ENCODE measurements at regions not wholly inside any gene's neighbourhood (a gene's known extent, or its start where the extent isn't known, plus 50 kb on each side); places are given as distances from the start of the nearest gene placed in this dataset.

GRCh38 chr1:101178688-101179491, 57.9 kb upstream of the S1PR1 start:
- ATAC-seq, result no peak
- Histone ChIP-seq H3K27me3 (no peaks in the 10 kb centered on the region), H3K36me3 (no peaks in the 10 kb centered on the region), H3K4me3 (no peak overlapping the region), H3K27ac (peak overlapping the region in 1 of 10 donors; percentile 59), H3K9me3 (no peaks in the 10 kb centered on the region), H3K4me1 (peaks cover 0 to 42% (median 14%) of the 10 kb centered on the region in 9 donors)
- TF ChIP-seq, protein P1, sequence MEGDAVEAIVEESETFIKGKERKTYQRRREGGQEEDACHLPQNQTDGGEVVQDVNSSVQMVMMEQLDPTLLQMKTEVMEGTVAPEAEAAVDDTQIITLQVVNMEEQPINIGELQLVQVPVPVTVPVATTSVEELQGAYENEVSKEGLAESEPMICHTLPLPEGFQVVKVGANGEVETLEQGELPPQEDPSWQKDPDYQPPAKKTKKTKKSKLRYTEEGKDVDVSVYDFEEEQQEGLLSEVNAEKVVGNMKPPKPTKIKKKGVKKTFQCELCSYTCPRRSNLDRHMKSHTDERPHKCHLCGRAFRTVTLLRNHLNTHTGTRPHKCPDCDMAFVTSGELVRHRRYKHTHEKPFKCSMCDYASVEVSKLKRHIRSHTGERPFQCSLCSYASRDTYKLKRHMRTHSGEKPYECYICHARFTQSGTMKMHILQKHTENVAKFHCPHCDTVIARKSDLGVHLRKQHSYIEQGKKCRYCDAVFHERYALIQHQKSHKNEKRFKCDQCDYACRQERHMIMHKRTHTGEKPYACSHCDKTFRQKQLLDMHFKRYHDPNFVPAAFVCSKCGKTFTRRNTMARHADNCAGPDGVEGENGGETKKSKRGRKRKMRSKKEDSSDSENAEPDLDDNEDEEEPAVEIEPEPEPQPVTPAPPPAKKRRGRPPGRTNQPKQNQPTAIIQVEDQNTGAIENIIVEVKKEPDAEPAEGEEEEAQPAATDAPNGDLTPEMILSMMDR (IDR thresholded peaks at IDR 0.05), result no peak
- intact Hi-C loops (cut with DNase I), result loop anchor here in 1 of 10 donors (5.0 kb wide), 1 partner anchor 37 kb away; no protein-coding TSS in a partner anchor
- DNase-seq, result no peak
- 71 to 75% methylated on average over 8 of the region's 8 CpGs for WGBS, 2 donors

DNA sequence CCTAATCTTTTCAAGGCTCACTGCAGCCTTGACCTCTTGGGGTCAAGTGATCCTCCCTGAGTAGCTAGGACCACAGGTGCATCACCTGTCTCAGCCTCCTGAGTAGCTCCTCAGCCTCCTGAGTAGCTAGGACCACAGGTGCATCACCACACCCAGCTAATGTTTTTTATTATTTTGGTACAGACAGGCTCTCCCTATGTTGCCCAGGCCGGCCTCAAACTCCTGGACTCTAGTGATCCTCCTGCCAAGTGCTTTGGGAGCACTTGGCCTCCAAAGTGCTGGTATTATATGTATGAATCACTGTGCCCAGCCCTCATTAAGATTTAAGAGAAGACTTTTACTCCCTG, 58.5 kb upstream of the S1PR1 start:
- H3K4me1 ChIP-seq, result peaks cover 0 to 37% (median 13%) of the 10 kb centered on the region in 9 donors
- no peak for ATAC-seq
- H3K36me3 ChIP-seq, result no peaks in the 10 kb centered on the region
- DNase-seq, result no peak
- TF ChIP-seq, protein P1 (IDR thresholded peaks at IDR 0.05), result no peak
- intact Hi-C loops (cut with DNase I), result loop anchor here in 1 of 10 donors (5.0 kb wide), 1 partner anchor 36 kb away; no protein-coding TSS in a partner anchor
- H3K9me3 ChIP-seq, result no peaks in the 10 kb centered on the region
- WGBS, 2 donors, result 91 to 96% methylated on average over 1 of the region's 1 CpG
- H3K4me3 ChIP-seq, result no peak overlapping the region
- H3K27ac ChIP-seq, result no peak overlapping the region
- H3K27me3 ChIP-seq, result no peaks in the 10 kb centered on the region

DNA sequence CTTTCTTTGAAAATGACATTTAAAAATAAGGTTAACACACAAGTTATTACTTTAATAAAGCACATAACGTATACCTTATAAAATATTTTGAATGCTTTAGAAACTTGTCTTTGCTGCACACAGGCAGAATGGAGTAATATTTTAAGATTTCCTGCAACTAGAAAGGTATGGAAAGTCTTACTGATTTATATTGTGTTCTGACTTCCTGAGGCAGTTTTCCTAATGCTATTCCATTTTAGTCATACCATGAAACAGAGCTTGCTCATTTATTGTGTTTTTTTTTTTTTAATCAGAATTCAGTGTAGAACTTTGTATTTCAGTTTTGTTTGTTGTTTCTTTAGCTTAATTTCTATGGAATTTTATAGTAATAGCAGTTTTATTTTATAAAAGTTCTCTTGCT, 60.9 kb upstream of the S1PR1 start:
- Histone ChIP-seq H3K4me1 (peaks cover 0 to 22% (median 10%) of the 10 kb centered on the region in 9 donors), H3K36me3 (no peaks in the 10 kb centered on the region), H3K27ac (peak overlapping the region in 7 of 10 donors; percentile 17 to 71 (median 55)), H3K9me3 (no peaks in the 10 kb centered on the region), H3K27me3 (no peaks in the 10 kb centered on the region), H3K4me3 (no peak overlapping the region)
- intact Hi-C loops (cut with DNase I), result loop anchor here in 1 of 10 donors (5.0 kb wide), 1 partner anchor 34 kb away; no protein-coding TSS in a partner anchor
- DNase-seq (no peak), ATAC-seq (peak in 3 of 8 donors; percentile 54 to 76 (median 56))
- WGBS, 2 donors, result 65 to 75% methylated on average over 1 of the region's 1 CpG
- TF ChIP-seq, protein P1 (IDR thresholded peaks at IDR 0.05), result no peak

DNA sequence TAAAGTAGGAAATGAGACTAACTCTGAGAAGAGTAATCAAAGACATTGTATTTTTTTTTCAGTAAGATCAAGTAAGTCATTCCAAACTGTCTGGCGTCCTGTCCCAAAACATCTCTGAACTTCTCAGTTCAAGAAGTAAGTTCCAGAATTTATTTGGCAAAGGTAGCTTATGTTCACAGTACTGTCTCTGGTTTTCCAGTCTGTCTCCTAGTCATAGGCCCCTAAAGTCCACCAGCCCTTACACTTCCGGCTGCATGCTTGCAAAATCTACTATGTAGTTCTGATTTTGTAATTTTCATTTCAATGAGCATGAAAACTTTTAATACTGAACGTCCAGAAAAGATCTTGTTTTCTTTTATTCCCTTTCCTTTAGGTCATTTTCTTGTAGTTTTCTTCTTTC, 61.4 kb upstream of the S1PR1 start:
- peak in 3 of 8 donors; percentile 46 to 69 (median 61) for ATAC-seq
- intact Hi-C loops (cut with DNase I), result loop anchor here in 1 of 10 donors (5.0 kb wide), 1 partner anchor 33 kb away; no protein-coding TSS in a partner anchor
- 50 to 51% methylated on average over 3 of the region's 3 CpGs for WGBS, 2 donors

More for the DNA sequence above, 61.4 kb upstream of the S1PR1 start:
- H3K27ac ChIP-seq, result peak overlapping the region in 7 of 10 donors; percentile 17 to 71 (median 55)
- no peaks in the 10 kb centered on the region for H3K36me3 ChIP-seq
- no peaks in the 10 kb centered on the region for H3K9me3 ChIP-seq
- no peaks in the 10 kb centered on the region for H3K27me3 ChIP-seq
- TF ChIP-seq, protein P1 (IDR thresholded peaks at IDR 0.05), result no peak
- DNase-seq, result no peak
- H3K4me1 ChIP-seq, result peaks cover 0 to 22% (median 10%) of the 10 kb centered on the region in 9 donors
- no peak overlapping the region for H3K4me3 ChIP-seq

All from heart right ventricle (tissue), 16 donors.